ENCODE measurements at regions not wholly inside any gene's neighbourhood (a gene's known extent, or its start where the extent isn't known, plus 50 kb on each side); places are given as distances from the start of the nearest gene placed in this dataset.

- Histone ChIP-seq H3K36me3 (ENCODE audit: control insufficient read depth in 3 of 3, insufficient read depth in 2 of 3, low read depth in 1 of 3, low read length in 3 of 3) (no peaks in the 10 kb centered on the region), H3K4me1 (ENCODE audit: control insufficient read depth in 3 of 3, insufficient read depth in 2 of 3, low read depth in 1 of 3, low read length in 2 of 3) (no peaks in the 10 kb centered on the region), H3K27me3 (ENCODE audit: control insufficient read depth in 3 of 3, insufficient read depth in 3 of 3, low read length in 3 of 3) (no peaks in the 10 kb centered on the region), H3K4me3 (ENCODE audit: low read depth in 1 of 3, low read length in 3 of 3) (no peak overlapping the region), H3K27ac (ENCODE audit: low read depth in 1 of 3, low read length in 2 of 3) (no peak overlapping the region), H3K9me3 (ENCODE audit: control insufficient read depth in 2 of 2, insufficient read depth in 1 of 2, low read depth in 1 of 2, low read length in 1 of 2) (no peaks in the 10 kb centered on the region)
- FAIRE-seq (no peak), DNase-seq (no peak)
- WGBS, 3 donors, result 52 to 71% (median 56%) methylated on average over 2 of the region's 2 CpGs
These were observed 105.8 kb upstream of the NWD2 start for GRCh38 chr4:37138789-37139188.

DNA sequence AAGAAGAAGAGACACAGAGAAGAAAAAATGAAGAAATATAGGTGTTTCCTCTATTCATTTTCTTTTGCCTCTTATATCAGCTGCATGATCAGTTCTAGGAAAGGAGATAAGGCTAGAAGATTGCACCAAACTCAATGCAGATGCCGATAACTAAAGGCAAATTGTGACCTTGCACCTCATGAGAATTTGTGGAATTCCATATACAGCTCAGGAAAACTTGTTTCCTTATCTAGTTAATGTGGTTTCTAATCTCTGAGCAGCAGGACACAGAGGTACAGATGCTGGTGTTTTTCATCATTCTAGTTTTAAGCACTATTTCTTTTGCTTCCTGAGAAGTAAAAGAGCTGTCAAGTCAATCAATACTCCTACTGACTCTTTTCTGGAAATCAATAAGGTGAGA, 104.6 kb upstream of the NWD2 start:
- H3K4me1 ChIP-seq (ENCODE audit: control insufficient read depth in 3 of 3, insufficient read depth in 2 of 3, low read depth in 1 of 3, low read length in 2 of 3), result no peaks in the 10 kb centered on the region
- no peak for FAIRE-seq
- WGBS, 3 donors, result 23 to 33% (median 27%) methylated on average over 1 of the region's 1 CpG

GRCh38 chr4:37146260-37146659, 98.3 kb upstream of the NWD2 start:
- 53 to 71% (median 70%) methylated on average over 2 of the region's 2 CpGs for WGBS, 3 donors
- Histone ChIP-seq H3K27ac (ENCODE audit: low read depth in 1 of 3, low read length in 2 of 3) (no peak overlapping the region), H3K4me3 (ENCODE audit: low read depth in 1 of 3, low read length in 3 of 3) (no peak overlapping the region), H3K4me1 (ENCODE audit: control insufficient read depth in 3 of 3, insufficient read depth in 2 of 3, low read depth in 1 of 3, low read length in 2 of 3) (no peaks in the 10 kb centered on the region), H3K27me3 (ENCODE audit: control insufficient read depth in 3 of 3, insufficient read depth in 3 of 3, low read length in 3 of 3) (no peaks in the 10 kb centered on the region), H3K36me3 (ENCODE audit: control insufficient read depth in 3 of 3, insufficient read depth in 2 of 3, low read depth in 1 of 3, low read length in 3 of 3) (no peaks in the 10 kb centered on the region), H3K9me3 (ENCODE audit: control insufficient read depth in 2 of 2, insufficient read depth in 1 of 2, low read depth in 1 of 2, low read length in 1 of 2) (no peaks in the 10 kb centered on the region)
- FAIRE-seq (no peak), DNase-seq (no peak)

More for the DNA sequence above, 104.6 kb upstream of the NWD2 start:
- no peak overlapping the region for H3K4me3 ChIP-seq (ENCODE audit: low read depth in 1 of 3, low read length in 3 of 3)
- H3K9me3 ChIP-seq (ENCODE audit: control insufficient read depth in 2 of 2, insufficient read depth in 1 of 2, low read depth in 1 of 2, low read length in 1 of 2), result no peaks in the 10 kb centered on the region
- no peak for DNase-seq
- no peaks in the 10 kb centered on the region for H3K27me3 ChIP-seq (ENCODE audit: control insufficient read depth in 3 of 3, insufficient read depth in 3 of 3, low read length in 3 of 3)
- no peak overlapping the region for H3K27ac ChIP-seq (ENCODE audit: low read depth in 1 of 3, low read length in 2 of 3)
- no peaks in the 10 kb centered on the region for H3K36me3 ChIP-seq (ENCODE audit: control insufficient read depth in 3 of 3, insufficient read depth in 2 of 3, low read depth in 1 of 3, low read length in 3 of 3)

- no peaks in the 10 kb centered on the region for H3K9me3 ChIP-seq (ENCODE audit: control insufficient read depth in 2 of 2, insufficient read depth in 1 of 2, low read depth in 1 of 2, low read length in 1 of 2)
- H3K36me3 ChIP-seq (ENCODE audit: control insufficient read depth in 3 of 3, insufficient read depth in 2 of 3, low read depth in 1 of 3, low read length in 3 of 3), result no peaks in the 10 kb centered on the region
- no peak overlapping the region for H3K27ac ChIP-seq (ENCODE audit: low read depth in 1 of 3, low read length in 2 of 3)
- H3K27me3 ChIP-seq (ENCODE audit: control insufficient read depth in 3 of 3, insufficient read depth in 3 of 3, low read length in 3 of 3), result no peaks in the 10 kb centered on the region
- FAIRE-seq (no peak), DNase-seq (no peak)
- H3K4me3 ChIP-seq (ENCODE audit: low read depth in 1 of 3, low read length in 3 of 3), result no peak overlapping the region
- no peaks in the 10 kb centered on the region for H3K4me1 ChIP-seq (ENCODE audit: control insufficient read depth in 3 of 3, insufficient read depth in 2 of 3, low read depth in 1 of 3, low read length in 2 of 3)
- WGBS, 3 donors, result 61 to 77% (median 75%) methylated on average over 2 of the region's 2 CpGs
These were observed 86.9 kb upstream of the NWD2 start for GRCh38 chr4:37157476-37158167.

DNA sequence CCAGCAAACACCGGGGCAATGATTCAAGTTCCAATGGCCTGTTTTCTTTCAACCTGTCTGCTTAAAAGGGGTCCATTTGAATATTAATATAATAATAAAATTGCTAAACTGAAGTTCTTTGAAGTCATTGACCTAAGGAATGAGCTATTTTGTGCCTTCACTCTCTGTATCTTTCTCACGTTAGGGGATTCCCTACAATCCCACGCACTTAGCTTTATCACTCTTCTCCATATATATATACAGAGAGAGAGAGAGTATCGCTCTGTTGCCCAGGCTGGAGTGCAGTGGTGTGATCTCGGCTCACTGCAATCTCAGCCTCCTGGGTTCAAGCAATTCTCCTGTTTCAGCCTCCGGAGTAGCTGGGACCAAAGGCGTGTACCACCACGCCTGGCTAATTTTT, 83.9 kb upstream of the NWD2 start:
- FAIRE-seq, result no peak

DNA sequence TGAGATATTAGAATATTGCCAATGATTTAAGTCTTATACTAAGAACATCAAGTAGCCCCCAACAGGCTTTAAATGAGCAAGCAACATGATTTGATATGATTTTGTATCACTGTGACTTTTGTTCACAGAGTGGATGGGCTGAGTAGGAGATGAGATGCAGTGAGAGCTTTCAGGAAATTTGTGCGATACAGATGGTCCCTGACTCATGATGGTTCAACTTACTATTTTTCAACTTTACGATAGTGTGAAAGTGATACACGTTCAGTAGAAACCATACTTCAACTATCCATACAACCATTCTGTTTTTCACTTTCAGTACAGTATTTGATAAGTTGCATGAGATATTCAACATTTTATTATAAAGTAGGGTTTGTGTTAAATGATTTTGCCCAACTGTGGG, 78.7 kb upstream of the NWD2 start:
- H3K36me3 ChIP-seq (ENCODE audit: control insufficient read depth in 3 of 3, insufficient read depth in 2 of 3, low read depth in 1 of 3, low read length in 3 of 3), result no peaks in the 10 kb centered on the region
- H3K27ac ChIP-seq (ENCODE audit: low read depth in 1 of 3, low read length in 2 of 3), result no peak overlapping the region
- WGBS, 3 donors, result 76 to 91% (median 81%) methylated on average over 3 of the region's 3 CpGs
- H3K4me3 ChIP-seq (ENCODE audit: low read depth in 1 of 3, low read length in 3 of 3), result no peak overlapping the region
- no peaks in the 10 kb centered on the region for H3K9me3 ChIP-seq (ENCODE audit: control insufficient read depth in 2 of 2, insufficient read depth in 1 of 2, low read depth in 1 of 2, low read length in 1 of 2)
- H3K27me3 ChIP-seq (ENCODE audit: control insufficient read depth in 3 of 3, insufficient read depth in 3 of 3, low read length in 3 of 3), result no peaks in the 10 kb centered on the region
- FAIRE-seq (no peak), DNase-seq (no peak)
- no peaks in the 10 kb centered on the region for H3K4me1 ChIP-seq (ENCODE audit: control insufficient read depth in 3 of 3, insufficient read depth in 2 of 3, low read depth in 1 of 3, low read length in 2 of 3)

More for the DNA sequence above, 83.9 kb upstream of the NWD2 start:
- no peaks in the 10 kb centered on the region for H3K4me1 ChIP-seq (ENCODE audit: control insufficient read depth in 3 of 3, insufficient read depth in 2 of 3, low read depth in 1 of 3, low read length in 2 of 3)
- no peak overlapping the region for H3K4me3 ChIP-seq (ENCODE audit: low read depth in 1 of 3, low read length in 3 of 3)
- no peak overlapping the region for H3K27ac ChIP-seq (ENCODE audit: low read depth in 1 of 3, low read length in 2 of 3)
- DNase-seq, result no peak
- no peaks in the 10 kb centered on the region for H3K9me3 ChIP-seq (ENCODE audit: control insufficient read depth in 2 of 2, insufficient read depth in 1 of 2, low read depth in 1 of 2, low read length in 1 of 2)
- H3K27me3 ChIP-seq (ENCODE audit: control insufficient read depth in 3 of 3, insufficient read depth in 3 of 3, low read length in 3 of 3), result no peaks in the 10 kb centered on the region
- 83 to 90% (median 83%) methylated on average over 8 of the region's 8 CpGs for WGBS, 3 donors
- no peaks in the 10 kb centered on the region for H3K36me3 ChIP-seq (ENCODE audit: control insufficient read depth in 3 of 3, insufficient read depth in 2 of 3, low read depth in 1 of 3, low read length in 3 of 3)

DNA sequence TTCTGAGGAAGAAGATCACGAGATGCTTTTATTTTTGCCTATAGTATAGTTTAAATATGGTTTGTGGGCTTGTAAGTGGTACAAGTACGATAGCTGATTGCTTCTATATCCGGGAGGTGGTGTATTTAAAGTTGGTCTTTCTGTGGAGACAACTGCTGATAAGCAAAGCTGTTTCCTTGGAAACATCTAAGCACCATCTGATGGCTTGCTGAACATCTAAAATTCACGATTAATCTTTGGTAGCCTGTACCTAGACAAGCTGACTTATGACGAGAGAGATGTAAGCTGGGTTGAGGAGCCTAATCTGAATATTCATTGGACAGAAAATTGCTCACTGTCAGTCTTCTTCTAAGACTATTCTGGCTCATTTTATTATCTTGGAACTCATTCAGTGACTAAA, 74.6 kb upstream of the NWD2 start:
- no peak overlapping the region for H3K4me3 ChIP-seq (ENCODE audit: low read depth in 1 of 3, low read length in 3 of 3)
- H3K9me3 ChIP-seq (ENCODE audit: control insufficient read depth in 2 of 2, insufficient read depth in 1 of 2, low read depth in 1 of 2, low read length in 1 of 2), result no peaks in the 10 kb centered on the region
- DNase-seq, result no peak
- no peak overlapping the region for H3K27ac ChIP-seq (ENCODE audit: low read depth in 1 of 3, low read length in 2 of 3)
- no peaks in the 10 kb centered on the region for H3K27me3 ChIP-seq (ENCODE audit: control insufficient read depth in 3 of 3, insufficient read depth in 3 of 3, low read length in 3 of 3)
- H3K36me3 ChIP-seq (ENCODE audit: control insufficient read depth in 3 of 3, insufficient read depth in 2 of 3, low read depth in 1 of 3, low read length in 3 of 3), result no peaks in the 10 kb centered on the region
- no peaks in the 10 kb centered on the region for H3K4me1 ChIP-seq (ENCODE audit: control insufficient read depth in 3 of 3, insufficient read depth in 2 of 3, low read depth in 1 of 3, low read length in 2 of 3)
- WGBS, 3 donors, result 70 to 75% (median 71%) methylated on average over 5 of the region's 5 CpGs
- FAIRE-seq, result no peak

GRCh38 chr4:37188100-37188499, 56.4 kb upstream of the NWD2 start:
- FAIRE-seq (no peak), DNase-seq (no peak)
- no peaks in the 10 kb centered on the region for H3K9me3 ChIP-seq (ENCODE audit: control insufficient read depth in 2 of 2, insufficient read depth in 1 of 2, low read depth in 1 of 2, low read length in 1 of 2)
- 82 to 84% (median 83%) methylated on average over 10 of the region's 10 CpGs for WGBS, 3 donors
- H3K36me3 ChIP-seq (ENCODE audit: control insufficient read depth in 3 of 3, insufficient read depth in 2 of 3, low read depth in 1 of 3, low read length in 3 of 3), result no peaks in the 10 kb centered on the region
- no peak overlapping the region for H3K27ac ChIP-seq (ENCODE audit: low read depth in 1 of 3, low read length in 2 of 3)
- H3K27me3 ChIP-seq (ENCODE audit: control insufficient read depth in 3 of 3, insufficient read depth in 3 of 3, low read length in 3 of 3), result peaks cover 0 to 1% (median 0%) of the 10 kb centered on the region in 3 donors
- no peaks in the 10 kb centered on the region for H3K4me1 ChIP-seq (ENCODE audit: control insufficient read depth in 3 of 3, insufficient read depth in 2 of 3, low read depth in 1 of 3, low read length in 2 of 3)
- H3K4me3 ChIP-seq (ENCODE audit: low read depth in 1 of 3, low read length in 3 of 3), result no peak overlapping the region
